ENCODE measurements at regions not wholly inside any gene's neighbourhood (a gene's known extent, or its start where the extent isn't known, plus 50 kb on each side); places are given as distances from the start of the nearest gene placed in this dataset.
A peak's percentile ranks its signal among the peaks of the same experiment; 100 is the strongest.

DNA sequence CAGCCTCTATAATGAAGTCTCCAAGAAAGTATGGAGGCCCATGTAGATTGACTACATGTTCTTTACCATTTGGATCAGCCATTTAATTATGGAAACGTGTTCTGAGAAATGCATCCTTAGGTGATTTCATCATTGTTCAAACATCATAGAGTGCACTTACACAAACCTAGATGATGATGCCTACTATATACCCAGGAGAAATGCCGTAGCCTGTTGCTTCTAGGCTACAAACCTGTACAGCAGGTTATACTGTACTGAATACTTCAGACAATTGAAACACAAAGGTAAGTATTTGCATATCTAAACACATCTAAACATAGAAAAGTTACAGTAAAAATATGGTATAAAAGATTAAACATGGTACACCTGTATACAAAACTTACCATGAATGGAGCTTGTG lies 186.5 kb upstream of the FSTL5 start:
- DNase-seq (ENCODE audit: low read depth) = no peak

DNA sequence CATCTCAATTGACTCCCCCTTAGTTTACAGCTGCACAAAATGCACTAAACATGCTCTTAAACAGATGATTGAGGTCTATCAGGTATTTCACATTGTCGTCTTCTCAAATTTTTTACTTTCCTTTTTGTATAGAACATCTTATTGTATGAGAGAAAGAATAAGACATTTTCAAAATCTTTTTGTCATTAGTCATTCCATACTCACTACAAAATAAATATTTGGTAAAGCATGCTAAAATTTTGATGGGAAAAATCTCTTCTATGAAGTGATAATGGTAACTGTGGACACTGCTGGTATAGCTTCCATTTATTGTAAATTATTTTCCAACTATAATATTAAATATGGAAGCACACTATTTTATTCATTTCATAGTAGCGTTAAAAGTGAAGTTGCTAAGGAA lies 185.6 kb upstream of the FSTL5 start:
- peak; percentile 33 for DNase-seq (ENCODE audit: low read depth)

DNA sequence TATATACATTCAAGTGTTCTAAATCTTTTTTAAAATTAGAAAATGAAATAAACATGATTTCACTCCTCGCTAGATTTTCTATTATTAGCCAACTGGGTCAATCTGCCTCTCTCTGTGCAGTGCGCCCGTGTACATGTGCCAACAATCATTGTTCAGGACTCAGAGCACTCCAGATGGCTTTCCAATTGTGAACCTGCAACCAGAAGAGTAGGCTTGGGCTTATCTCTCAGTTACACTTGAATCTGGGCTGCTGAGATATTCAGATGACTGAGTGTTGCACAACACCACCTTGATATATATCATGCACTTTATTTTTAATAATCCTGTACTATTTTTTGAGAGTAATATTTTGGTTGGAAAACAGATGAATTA lies 184.0 kb upstream of the FSTL5 start:
- DNase-seq (ENCODE audit: low read depth) = no peak

DNA sequence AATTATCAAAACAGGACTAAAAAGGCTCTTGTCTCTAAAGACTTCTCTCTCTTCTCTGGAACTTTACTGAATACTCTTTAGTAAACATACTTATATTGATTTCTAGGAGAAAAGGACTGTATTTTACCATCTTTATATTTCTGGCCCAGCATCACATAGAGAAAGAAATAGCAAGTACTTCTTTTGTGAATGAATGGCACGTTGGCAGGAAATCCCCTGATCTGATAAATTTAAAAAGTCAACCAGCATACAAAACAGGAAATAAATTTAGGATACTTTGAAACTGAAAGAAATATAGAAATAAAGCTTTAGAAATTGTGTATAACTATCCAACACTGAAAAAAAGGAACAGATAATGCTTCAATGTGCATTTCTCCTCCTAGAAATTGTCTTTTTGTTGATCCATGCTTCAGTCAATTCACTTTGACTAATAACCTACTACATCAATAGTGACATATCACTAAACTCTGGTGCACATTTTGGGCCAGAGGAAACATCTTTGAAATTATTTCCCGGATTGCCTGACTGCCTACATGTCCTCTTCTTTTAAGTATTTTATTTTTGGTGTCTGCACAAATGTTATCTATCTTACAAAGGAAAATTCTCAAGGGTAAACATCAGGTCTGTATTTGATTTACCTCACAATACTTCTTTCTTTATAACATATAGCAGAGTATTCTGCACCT lies 183.5 kb upstream of the FSTL5 start:
- DNase-seq (ENCODE audit: low read depth) = no peak

DNA sequence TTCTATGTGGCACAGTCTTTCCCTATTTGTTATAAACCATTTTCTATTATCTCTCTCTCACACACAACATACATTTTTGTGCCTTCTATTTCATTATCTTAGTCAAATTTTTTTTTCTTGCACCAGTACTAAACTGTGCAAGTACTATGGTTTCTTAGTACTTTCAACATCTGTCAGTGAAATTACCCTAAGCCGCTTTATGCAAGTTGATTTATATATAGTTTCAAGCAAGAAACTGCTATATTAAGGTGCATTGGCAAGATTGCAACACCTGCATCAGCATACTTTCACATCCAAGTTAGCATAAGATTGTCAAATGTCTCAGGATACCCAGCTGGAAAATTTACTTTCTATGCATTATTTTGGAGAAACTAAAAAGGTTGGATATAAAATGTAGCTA lies 180.2 kb upstream of the FSTL5 start:
- DNase-seq (ENCODE audit: low read depth) = no peak

DNA sequence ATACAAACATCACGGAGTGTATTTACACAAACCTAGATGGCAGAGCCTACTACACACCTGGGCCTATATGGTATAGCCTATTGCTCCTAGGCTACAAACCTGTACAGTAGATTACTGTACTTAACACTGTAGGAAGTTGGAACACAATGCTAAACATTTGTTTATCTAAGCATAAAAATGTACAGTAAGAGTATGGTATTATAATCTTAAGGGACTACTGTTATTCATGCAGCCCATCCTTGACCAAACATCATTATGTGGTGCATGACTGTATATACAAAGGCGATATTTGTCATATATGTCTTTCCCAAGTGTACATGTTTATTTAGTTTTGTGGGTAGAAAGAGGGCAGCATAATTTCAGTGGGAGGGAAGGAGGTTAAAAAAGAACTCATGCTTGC lies 177.7 kb upstream of the FSTL5 start:
- no peak for DNase-seq (ENCODE audit: low read depth)

DNA sequence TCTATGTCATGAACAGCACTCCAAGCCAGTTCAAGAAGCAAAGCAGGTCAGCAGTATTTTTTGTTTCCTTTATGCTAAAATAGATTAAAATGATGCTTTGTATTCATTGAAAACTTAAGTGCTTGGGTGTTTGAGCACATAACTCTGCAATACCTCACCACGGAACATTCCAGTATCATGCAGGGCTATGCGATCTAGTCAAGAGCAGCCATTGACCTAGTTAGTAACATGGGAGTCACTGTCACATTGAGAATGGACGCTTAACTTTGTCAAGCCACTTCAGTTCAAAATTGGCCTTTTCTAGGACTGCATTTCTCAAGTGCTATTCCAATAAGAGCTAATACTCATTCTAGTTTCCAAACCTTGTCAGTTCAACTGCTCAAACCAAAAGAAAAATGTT lies 160.1 kb upstream of the FSTL5 start:
- no peak for DNase-seq (ENCODE audit: low read depth)

DNA sequence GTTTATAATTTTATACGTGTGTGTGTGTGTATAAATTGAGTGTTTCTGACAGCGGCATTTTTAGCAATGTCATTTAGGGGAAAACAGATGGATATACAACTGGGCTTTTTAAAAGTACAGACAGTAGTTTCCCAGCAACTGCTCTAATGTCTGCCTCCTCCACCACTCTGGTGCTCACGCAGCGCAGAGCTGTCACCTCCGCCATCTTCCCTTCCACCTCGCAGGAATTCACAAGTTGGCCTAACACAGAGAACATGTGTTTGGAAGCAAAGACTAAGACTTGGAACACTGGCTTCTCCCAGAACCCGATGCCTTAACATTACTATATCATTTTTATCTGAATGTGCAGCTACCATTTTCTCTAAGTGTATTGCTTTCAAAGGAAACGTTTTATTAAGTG lies 158.3 kb upstream of the FSTL5 start:
- DNase-seq (ENCODE audit: low read depth) = no peak

DNA sequence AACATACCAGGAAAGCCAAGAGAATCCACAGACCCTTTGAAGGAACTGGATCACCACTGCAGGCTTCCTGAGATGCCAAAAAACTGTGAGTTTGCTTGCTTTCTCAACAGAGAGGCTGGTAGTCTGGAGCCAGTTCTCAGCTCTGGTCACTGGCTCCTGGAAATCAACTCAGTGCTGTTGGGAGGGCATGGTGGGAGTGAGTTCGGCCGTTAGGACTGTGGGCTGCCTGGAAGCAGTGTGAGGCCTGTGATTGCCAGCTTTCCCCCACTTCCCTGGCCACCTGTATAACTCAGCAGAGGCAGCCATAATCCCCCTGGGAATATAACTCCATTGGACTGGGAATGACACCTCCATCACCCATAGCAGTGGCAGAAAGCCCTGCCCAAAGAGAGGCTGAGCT lies 122.0 kb upstream of the FSTL5 start:
- DNase-seq (ENCODE audit: low read depth) = no peak

DNA sequence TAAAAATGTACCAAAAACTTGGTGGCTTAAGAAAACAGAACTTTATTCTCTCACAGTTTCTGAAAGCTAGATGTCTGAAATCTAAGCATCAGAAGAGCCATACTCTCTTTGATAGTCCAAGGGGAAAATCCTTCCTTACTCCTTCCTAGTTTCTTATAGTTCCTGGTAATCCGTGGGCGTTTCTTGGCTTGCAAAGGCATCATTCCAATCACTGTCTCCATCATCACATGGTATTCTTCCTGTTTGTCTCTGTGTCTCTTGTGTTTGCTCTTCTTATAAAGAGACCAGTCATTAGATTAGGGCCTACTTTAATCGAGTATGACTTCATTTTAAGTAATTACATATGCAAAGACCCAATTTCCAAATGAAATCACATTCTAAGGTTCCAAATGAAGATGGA lies 118.9 kb upstream of the FSTL5 start:
- no peak for DNase-seq (ENCODE audit: low read depth)

DNA sequence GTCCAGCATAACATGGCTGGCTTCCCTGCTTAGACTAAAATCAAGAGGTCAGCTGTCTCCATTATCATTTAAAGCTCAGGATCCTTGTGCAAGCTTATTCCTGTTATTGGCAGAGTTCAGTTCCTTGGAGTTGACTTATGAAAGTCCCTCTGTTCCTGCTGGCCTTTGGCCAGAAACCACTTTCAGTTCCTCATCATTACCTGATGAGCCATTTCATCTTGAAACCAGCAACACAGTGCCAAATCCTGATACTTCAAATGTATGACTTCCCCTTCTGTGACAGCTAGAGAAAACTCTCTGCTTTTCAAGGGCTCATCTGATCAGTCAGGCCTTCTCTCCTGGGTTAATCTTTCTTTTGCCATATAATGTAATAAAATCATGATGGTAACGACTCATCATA lies 110.6 kb upstream of the FSTL5 start:
- DNase-seq (ENCODE audit: low read depth) = no peak

DNA sequence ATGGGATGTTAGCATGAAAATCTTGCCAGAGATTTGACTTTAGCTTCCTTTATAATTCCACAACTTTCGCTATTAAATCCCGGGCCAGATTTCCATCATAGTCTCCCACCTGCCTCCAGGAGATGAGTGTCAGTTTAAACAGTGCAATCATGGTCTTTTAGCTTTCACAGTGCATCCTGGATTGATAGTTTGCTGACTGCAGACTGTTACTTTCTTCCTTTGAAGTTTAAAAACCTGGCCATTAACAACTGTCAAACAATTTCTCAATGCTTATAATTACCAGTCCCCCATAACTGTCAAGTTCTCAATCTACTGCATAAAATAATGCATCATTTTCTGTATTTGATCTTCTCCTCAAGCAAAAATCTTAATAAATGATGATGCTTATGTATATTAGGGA lies 108.4 kb upstream of the FSTL5 start:
- no peak for DNase-seq (ENCODE audit: low read depth)

DNA sequence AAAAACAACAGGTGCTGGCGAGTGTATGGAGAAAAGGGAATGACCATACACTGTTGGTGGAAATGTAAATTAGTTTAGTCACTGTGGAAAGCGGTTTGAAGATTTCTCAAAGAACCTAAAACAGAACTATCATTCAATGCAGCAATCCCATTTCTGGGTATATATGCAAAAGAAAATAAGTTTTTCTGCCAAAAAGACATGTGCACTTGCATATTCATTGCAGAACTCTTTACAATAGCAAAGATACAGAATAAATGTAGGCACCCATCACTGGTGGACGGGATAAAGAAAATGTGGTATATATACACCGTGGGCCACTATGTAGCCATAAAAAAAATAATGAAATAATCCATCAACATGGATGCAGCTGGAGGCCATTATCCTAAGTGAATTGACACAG lies 105.1 kb upstream of the FSTL5 start:
- no peak for DNase-seq (ENCODE audit: low read depth)

DNA sequence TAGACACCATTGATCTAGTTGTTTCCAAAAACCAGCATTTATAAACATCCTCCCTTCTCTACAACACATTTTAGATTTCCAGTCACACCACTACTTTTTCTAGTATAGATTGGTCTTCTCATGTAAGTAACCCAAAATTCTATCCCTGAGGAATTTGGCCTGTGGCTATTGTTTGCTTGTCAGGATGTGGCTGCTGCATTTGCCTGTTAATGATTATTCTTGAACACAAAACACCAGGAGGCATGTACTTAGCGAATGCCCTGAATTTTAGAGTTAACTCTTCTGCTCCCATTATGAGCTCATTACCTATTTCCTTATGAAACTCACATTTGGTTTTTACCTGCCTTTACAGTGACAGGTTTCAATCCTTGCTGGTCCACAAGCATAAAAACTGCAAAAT lies 102.0 kb upstream of the FSTL5 start:
- no peak for DNase-seq (ENCODE audit: low read depth)

DNA sequence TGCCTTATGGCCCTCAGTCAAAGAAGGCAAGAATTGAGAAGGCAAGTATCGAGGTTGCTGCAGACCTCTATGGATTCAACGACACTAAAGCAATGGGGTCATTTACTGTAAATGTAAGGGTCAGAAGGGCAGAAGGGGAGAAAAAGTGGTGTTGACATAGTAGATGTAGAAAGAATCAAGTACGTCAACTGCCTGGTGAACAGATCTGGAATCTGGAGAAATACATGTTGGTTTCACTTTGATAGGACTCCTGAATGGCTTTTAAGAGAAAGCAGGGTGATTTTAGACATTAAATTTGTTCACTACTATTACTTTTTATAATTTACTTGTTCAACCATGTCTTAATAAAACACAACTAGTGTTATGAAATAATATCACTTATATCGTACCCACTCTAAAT lies 81.3 kb upstream of the FSTL5 start:
- no peak for DNase-seq (ENCODE audit: low read depth)

DNA sequence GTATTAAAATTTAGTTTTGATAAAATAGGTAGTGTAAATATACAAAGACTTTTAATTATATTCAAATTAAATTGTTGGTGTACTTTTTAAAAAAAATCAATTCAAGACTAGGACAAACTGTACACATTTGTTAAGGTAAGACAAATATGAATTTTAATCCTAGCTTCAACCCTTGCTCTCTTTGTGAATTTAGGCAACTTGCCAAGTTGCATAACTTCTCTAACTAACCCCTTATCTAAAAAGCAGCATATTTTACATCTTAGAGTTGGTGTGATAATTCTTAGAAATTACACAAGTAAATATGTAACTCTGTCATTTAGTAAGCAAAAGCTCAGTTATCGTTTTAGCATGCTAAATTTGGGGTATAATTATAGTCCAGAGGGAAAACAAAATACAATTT lies 78.1 kb upstream of the FSTL5 start:
- no peak for DNase-seq (ENCODE audit: low read depth)

DNA sequence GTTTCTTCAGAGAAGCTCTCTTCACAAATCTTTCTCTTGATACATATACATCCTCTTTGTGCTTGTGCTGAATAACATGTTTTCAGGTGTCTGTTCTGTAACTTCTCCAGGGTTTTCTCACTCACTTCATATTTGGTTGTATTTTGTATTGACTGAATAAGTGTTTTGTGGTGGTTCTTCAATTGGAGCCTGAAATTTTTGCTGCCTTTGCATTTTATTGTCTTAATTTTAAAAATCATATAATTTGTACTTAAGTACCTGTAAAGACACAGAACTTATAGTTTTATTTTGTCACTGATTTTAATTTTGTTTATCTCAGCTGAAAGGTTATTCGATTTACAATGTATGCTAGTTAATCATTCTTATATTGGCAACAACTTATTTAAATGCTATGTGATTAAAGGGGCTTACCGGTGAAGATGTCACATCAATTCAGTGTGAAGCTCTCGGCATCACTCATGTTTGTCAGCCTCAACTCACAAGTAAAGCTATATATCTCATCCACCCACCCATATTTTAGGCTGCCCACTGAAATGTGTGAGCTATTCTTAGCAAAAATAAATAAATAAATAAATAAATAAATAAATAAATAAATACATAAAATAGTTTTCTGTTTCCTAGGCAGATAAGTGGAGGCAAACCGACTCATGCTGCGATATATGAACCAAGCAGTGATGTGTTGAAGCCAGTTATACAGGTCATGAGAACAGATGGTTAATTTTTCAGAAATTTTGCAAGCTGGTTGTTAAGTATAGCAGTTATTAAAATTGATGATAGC lies 76.4 kb upstream of the FSTL5 start:
- no peak for DNase-seq (ENCODE audit: low read depth)

DNA sequence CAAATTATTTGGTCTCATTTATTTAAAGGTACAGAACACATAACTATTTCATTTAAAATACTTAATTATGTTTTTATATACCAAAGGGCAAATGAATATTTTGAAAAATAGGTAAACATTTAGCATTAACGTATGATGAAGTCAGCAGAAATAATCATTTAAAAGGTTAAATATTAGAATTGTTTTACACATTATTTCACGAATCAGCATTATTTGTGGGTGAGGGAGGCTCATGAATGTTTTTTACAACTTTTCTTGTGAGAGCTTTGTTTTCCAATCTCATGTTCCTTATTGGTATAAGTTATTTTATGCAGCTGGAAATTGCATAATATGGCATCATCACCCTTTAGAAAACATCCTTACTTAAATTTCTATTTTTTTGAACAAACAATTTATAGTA lies 73.9 kb upstream of the FSTL5 start:
- DNase-seq (ENCODE audit: low read depth) = no peak

DNA sequence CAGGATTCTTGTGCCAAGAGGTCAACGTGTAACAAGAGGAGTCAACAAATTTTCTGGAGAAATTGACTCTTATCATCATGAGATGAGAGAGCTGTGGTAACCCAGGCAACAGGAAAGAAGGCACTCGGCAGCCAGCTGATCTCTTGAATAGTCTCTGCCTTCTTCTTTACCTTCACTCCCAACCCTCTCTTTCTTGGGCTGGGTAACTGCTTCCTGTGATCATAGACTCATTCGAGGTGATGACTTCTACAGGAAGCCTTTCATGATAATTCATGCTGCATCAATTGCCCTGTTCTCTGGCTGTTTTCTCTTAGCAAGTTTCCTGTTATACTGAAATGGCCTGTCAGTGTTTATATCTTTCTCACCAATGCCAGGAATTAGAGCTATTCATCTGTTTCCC lies 70.8 kb upstream of the FSTL5 start:
- DNase-seq (ENCODE audit: low read depth) = no peak

DNA sequence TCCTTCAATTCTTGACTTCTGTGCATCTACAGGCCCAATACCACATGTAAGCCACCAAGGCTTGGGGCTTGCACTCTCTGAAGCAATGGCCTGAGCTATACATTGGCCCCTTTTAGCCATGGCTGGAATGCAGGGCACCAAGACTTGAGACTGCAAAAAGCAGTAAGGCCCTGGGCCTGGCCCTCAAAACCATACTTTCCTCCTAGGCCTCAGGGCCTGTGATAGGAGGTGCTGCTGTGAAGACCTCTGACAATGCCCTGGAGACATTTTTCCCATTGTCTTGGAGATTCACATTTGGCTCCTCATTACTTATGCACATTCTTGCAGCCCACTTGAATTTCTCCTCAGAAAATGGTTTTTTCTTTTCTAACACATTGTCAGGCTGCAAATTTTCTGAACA lies 68.5 kb upstream of the FSTL5 start:
- DNase-seq (ENCODE audit: low read depth) = no peak

DNA sequence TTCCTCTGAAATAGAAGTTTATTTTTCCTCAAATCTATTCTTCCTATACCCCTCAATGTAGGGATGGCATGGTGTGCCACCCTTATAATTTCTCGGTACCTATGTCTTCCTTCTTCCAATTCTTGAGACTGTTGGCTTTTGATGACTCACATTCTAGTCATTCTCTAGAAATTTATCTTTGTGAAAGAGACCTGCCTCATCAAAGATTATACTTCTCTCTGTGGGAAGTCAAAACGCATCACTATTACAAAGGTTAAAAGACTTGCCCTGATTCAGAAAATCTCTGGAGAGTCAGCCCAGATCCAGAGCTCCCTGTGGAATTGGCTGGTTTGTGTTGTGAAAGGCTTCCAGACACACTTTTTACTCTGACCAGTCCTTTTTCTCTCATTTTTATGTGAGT lies 65.9 kb upstream of the FSTL5 start:
- DNase-seq (ENCODE audit: low read depth) = peak; percentile 66

DNA sequence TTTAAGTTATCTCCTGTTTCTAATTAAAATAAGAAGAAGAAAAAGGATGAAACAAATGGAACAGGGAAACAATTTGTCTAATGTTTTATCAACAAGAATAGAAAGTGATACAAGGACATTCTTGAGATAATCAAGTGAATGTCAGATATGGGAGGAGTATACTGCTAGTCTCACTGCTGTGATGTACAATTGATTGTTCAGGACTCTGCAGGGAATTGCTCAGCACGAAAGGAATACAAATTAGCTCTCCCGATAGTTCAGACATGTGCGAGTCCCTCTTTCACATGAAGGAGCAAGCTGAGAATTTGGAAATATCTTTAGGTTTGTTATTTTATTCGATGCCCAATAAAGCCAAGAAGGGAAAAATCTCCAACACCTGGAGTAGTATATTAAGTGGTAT lies 57.3 kb upstream of the FSTL5 start:
- DNase-seq (ENCODE audit: low read depth) = no peak
